Right atrium auricular region (tissue), 2 donors: ENCODE measurements at regions not wholly inside any gene's neighbourhood (a gene's known extent, or its start where the extent isn't known, plus 50 kb on each side); places are given as distances from the start of the nearest gene placed in this dataset.
A peak's percentile ranks its signal among the peaks of the same experiment; 100 is the strongest.

Experiments
- DNase-seq: peaks from one replicate; pipeline ENCODE4 v3.0.0-alpha.2; 2019; ENCODE audit warnings: low spot score
- H3K27ac ChIP-seq, 2 donors: fragments of 200-600 bp; sonication (generic); 1 replicate in 1 of 2; 2 replicates in 1 of 2; pipeline ENCODE4 v1.5.1; 2016 to 2019
- H3K27me3 ChIP-seq, 2 donors: fragments of 200-600 bp; sonication (generic); one replicate each; pipeline versions ENCODE4 v1.5.1 to v1.6.0; 2017 to 2019
- H3K36me3 ChIP-seq: fragments of 200-600 bp; sonication (generic); one replicate; pipeline ENCODE4 v1.5.1; 2016
- H3K4me1 ChIP-seq, 2 donors: fragments of 200-600 bp; sonication (generic); one replicate each; pipeline versions ENCODE4 v1.5.1 to v1.6.0; 2017 to 2019
- H3K4me3 ChIP-seq, 2 donors: fragments of 200-600 bp; sonication (generic); 1 replicate in 1 of 2; 2 replicates in 1 of 2; pipeline ENCODE4 v1.5.1; 2017 to 2019; ENCODE audit warnings: mild to moderate bottlenecking in 1 of 2, moderate library complexity in 1 of 2
- H3K9me3 ChIP-seq, 2 donors: fragments of 200-600 bp; sonication (generic); one replicate each; pipeline ENCODE4 v1.5.1; 2019
- TF ChIP-seq, protein P1 (sequence below), 2 donors: fragments of 200-600 bp; sonication (generic); IDR thresholded peaks; one replicate each; pipeline ENCODE4 v1.5.1; 2019; ENCODE audit warnings: antibody characterized with exemption in 2 of 2

DNA sequence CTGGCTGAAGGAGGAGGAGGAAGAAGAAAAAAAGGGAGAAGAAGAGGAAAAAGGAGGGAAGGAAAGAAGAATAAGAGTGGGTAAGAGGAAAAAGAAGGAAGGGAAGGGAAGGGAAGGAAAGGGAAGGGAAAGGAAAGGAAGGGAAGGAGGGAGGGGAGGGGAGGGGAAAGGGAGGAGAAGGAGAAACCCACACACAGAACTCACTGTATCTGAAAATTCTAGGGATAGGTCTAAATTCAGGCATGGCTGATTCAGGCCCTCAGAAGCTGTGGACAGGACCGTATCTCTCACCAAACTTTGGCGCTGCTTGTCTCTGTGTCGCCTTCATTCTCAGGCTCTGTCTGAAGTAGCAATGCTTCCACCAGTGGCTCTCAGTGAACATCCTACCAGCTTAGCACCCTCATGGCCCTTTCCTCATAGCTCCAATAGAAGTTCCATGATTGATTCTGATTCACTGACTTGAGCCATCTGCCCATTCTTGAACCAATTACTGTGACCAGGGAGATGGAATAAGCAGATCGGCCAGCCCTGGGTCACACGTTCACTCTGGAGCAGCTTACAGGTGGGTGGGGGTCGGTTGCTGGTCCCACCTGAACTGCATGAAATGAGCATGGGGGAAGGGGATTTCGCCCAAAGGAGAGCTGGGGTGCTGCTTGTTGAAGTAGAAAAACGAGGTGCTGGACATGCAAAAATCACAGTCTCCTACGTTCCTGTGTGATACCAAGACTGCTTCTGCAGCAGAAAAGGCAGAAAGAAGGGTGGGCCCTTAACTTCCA, 59.7 kb downstream of the TTC32 start:
- Histone ChIP-seq H3K4me3 (no peak overlapping the region), H3K27me3 (no peaks in the 10 kb centered on the region), H3K4me1 (no peaks in the 10 kb centered on the region), H3K27ac (no peak overlapping the region), H3K36me3 (no peaks in the 10 kb centered on the region), H3K9me3 (no peaks in the 10 kb centered on the region)
- TF ChIP-seq, protein P1, sequence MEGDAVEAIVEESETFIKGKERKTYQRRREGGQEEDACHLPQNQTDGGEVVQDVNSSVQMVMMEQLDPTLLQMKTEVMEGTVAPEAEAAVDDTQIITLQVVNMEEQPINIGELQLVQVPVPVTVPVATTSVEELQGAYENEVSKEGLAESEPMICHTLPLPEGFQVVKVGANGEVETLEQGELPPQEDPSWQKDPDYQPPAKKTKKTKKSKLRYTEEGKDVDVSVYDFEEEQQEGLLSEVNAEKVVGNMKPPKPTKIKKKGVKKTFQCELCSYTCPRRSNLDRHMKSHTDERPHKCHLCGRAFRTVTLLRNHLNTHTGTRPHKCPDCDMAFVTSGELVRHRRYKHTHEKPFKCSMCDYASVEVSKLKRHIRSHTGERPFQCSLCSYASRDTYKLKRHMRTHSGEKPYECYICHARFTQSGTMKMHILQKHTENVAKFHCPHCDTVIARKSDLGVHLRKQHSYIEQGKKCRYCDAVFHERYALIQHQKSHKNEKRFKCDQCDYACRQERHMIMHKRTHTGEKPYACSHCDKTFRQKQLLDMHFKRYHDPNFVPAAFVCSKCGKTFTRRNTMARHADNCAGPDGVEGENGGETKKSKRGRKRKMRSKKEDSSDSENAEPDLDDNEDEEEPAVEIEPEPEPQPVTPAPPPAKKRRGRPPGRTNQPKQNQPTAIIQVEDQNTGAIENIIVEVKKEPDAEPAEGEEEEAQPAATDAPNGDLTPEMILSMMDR (IDR thresholded peaks at IDR 0.05), result no peak
- peak; percentile 36 for DNase-seq

DNA sequence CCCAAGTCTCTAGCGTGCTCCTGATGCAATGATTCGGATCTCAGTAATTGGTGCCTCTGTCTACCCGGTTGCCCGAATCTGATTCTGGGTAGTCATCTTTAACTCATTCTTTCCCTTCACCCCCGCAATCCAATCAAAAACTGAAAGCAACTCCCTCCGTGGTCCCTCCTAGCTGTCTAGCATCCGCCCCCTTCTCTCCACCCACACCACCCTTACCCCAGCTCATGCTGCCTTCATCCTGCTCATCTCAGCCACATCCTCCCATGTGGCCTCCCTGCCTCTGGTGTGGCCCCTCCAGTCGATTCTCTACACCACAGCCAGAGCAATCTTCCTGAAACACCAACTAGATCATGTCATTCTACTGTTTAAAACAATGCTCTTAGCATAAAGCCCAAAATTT, 62.3 kb downstream of the TTC32 start:
- Histone ChIP-seq H3K4me1 (no peaks in the 10 kb centered on the region), H3K9me3 (no peaks in the 10 kb centered on the region), H3K27ac (no peak overlapping the region), H3K27me3 (no peaks in the 10 kb centered on the region), H3K36me3 (no peaks in the 10 kb centered on the region), H3K4me3 (no peak overlapping the region)
- TF ChIP-seq, protein P1 (IDR thresholded peaks at IDR 0.05), result no peak
- no peak for DNase-seq

- TF ChIP-seq, protein P1 (IDR thresholded peaks at IDR 0.05), result no peak
- Histone ChIP-seq H3K36me3 (no peaks in the 10 kb centered on the region), H3K27me3 (no peaks in the 10 kb centered on the region), H3K9me3 (no peaks in the 10 kb centered on the region), H3K27ac (no peak overlapping the region), H3K4me1 (no peaks in the 10 kb centered on the region), H3K4me3 (no peak overlapping the region)
- no peak for DNase-seq
Measured at GRCh38 chr2:19838616-19839015, 63.2 kb downstream of the TTC32 start.

GRCh38 chr2:19837235-19837766, 64.5 kb downstream of the TTC32 start:
- no peak for DNase-seq
- TF ChIP-seq, protein P1 (IDR thresholded peaks at IDR 0.05), result no peak
- H3K27me3 ChIP-seq, result no peaks in the 10 kb centered on the region
- no peaks in the 10 kb centered on the region for H3K9me3 ChIP-seq
- H3K4me3 ChIP-seq, result no peak overlapping the region
- no peaks in the 10 kb centered on the region for H3K36me3 ChIP-seq
- H3K27ac ChIP-seq, result no peak overlapping the region
- H3K4me1 ChIP-seq, result no peaks in the 10 kb centered on the region

- H3K36me3 ChIP-seq, result no peaks in the 10 kb centered on the region
- TF ChIP-seq, protein P1 (IDR thresholded peaks at IDR 0.05), result no peak
- H3K4me3 ChIP-seq, result no peak overlapping the region
- no peak for DNase-seq
- no peaks in the 10 kb centered on the region for H3K27me3 ChIP-seq
- H3K9me3 ChIP-seq, result no peaks in the 10 kb centered on the region
- H3K27ac ChIP-seq, result no peak overlapping the region
- H3K4me1 ChIP-seq, result no peaks in the 10 kb centered on the region
Measured at GRCh38 chr2:19835781-19836281, 66.0 kb downstream of the TTC32 start.
